ENCODE measurements at regions not wholly inside any gene's neighbourhood (a gene's known extent, or its start where the extent isn't known, plus 50 kb on each side); places are given as distances from the start of the nearest gene placed in this dataset.

- H3K9me3 Mint-ChIP-seq, result peaks cover 2 to 5% of the 10 kb centered on the region in 2 donors
Measured at GRCh38 chr5:143543358-143544255, 140.1 kb upstream of the NR3C1 start.

GRCh38 chr5:143542798-143543144 lies 139.3 kb upstream of the NR3C1 start:
- H3K36me3 Mint-ChIP-seq, result no peaks in the 10 kb centered on the region
- H3K9me3 Mint-ChIP-seq, result peaks cover 2 to 5% of the 10 kb centered on the region in 2 donors
- no peak for ATAC-seq (replicated peaks)
- H3K27me3 Mint-ChIP-seq, result no peaks in the 10 kb centered on the region
- no peak overlapping the region for H3K27ac Mint-ChIP-seq
- DNase-seq, result no peak
- no peaks in the 10 kb centered on the region for H3K4me1 Mint-ChIP-seq
- H3K4me3 Mint-ChIP-seq, result no peak overlapping the region

More at GRCh38 chr5:143543358-143544255, 140.1 kb upstream of the NR3C1 start:
- H3K4me3 Mint-ChIP-seq, result no peak overlapping the region
- no peak overlapping the region for H3K27ac Mint-ChIP-seq
- H3K4me1 Mint-ChIP-seq, result no peaks in the 10 kb centered on the region
- no peak for ATAC-seq (replicated peaks)
- DNase-seq, result no peak
- no peaks in the 10 kb centered on the region for H3K27me3 Mint-ChIP-seq
- H3K36me3 Mint-ChIP-seq, result no peaks in the 10 kb centered on the region

GRCh38 chr5:143541943-143542797 lies 138.7 kb upstream of the NR3C1 start:
- Mint-ChIP-seq H3K4me1 (no peaks in the 10 kb centered on the region), H3K36me3 (no peaks in the 10 kb centered on the region), H3K27ac (no peak overlapping the region), H3K27me3 (no peaks in the 10 kb centered on the region), H3K4me3 (no peak overlapping the region), H3K9me3 (peaks cover 0 to 5% of the 10 kb centered on the region in 2 donors)
- DNase-seq (no peak), ATAC-seq (replicated peaks) (no peak)

- Mint-ChIP-seq H3K9me3 (peaks cover 0 to 5% of the 10 kb centered on the region in 2 donors), H3K36me3 (no peaks in the 10 kb centered on the region), H3K4me1 (no peaks in the 10 kb centered on the region), H3K27ac (no peak overlapping the region), H3K27me3 (no peaks in the 10 kb centered on the region), H3K4me3 (no peak overlapping the region)
- no peak for ATAC-seq (replicated peaks)
- DNase-seq, result no peak
Measured at GRCh38 chr5:143539742-143540141, 136.3 kb upstream of the NR3C1 start.

GRCh38 chr5:143537056-143537455 lies 133.6 kb upstream of the NR3C1 start:
- ATAC-seq (replicated peaks) (no peak), DNase-seq (no peak)
- H3K27me3 Mint-ChIP-seq, result no peaks in the 10 kb centered on the region
- peaks cover 0 to 5% of the 10 kb centered on the region in 2 donors for H3K9me3 Mint-ChIP-seq
- H3K27ac Mint-ChIP-seq, result no peak overlapping the region
- H3K36me3 Mint-ChIP-seq, result no peaks in the 10 kb centered on the region
- H3K4me3 Mint-ChIP-seq, result no peak overlapping the region
- no peaks in the 10 kb centered on the region for H3K4me1 Mint-ChIP-seq

GRCh38 chr5:143536364-143536763 lies 132.9 kb upstream of the NR3C1 start:
- Mint-ChIP-seq H3K27ac (no peak overlapping the region), H3K9me3 (peaks cover 0 to 5% of the 10 kb centered on the region in 2 donors), H3K36me3 (no peaks in the 10 kb centered on the region), H3K27me3 (no peaks in the 10 kb centered on the region), H3K4me1 (no peaks in the 10 kb centered on the region), H3K4me3 (no peak overlapping the region)
- DNase-seq, result no peak
- ATAC-seq (replicated peaks), result no peak

- peaks cover 0 to 5% of the 10 kb centered on the region in 2 donors for H3K9me3 Mint-ChIP-seq
- no peak for ATAC-seq (replicated peaks)
- no peak overlapping the region for H3K27ac Mint-ChIP-seq
- no peak for DNase-seq
- no peaks in the 10 kb centered on the region for H3K27me3 Mint-ChIP-seq
- no peaks in the 10 kb centered on the region for H3K36me3 Mint-ChIP-seq
- H3K4me1 Mint-ChIP-seq, result no peaks in the 10 kb centered on the region
- H3K4me3 Mint-ChIP-seq, result no peak overlapping the region
Measured at GRCh38 chr5:143534761-143535154, 131.3 kb upstream of the NR3C1 start.

- Mint-ChIP-seq H3K36me3 (no peaks in the 10 kb centered on the region), H3K27me3 (no peaks in the 10 kb centered on the region), H3K4me1 (no peaks in the 10 kb centered on the region), H3K4me3 (no peak overlapping the region), H3K27ac (no peak overlapping the region), H3K9me3 (no peaks in the 10 kb centered on the region)
- DNase-seq (no peak), ATAC-seq (replicated peaks) (no peak)
Measured at GRCh38 chr5:143533978-143534760, 130.7 kb upstream of the NR3C1 start.

- no peak for DNase-seq
- Mint-ChIP-seq H3K9me3 (no peaks in the 10 kb centered on the region), H3K27me3 (no peaks in the 10 kb centered on the region), H3K36me3 (no peaks in the 10 kb centered on the region), H3K4me3 (no peak overlapping the region), H3K4me1 (no peaks in the 10 kb centered on the region), H3K27ac (no peak overlapping the region)
- ATAC-seq (replicated peaks), result no peak
Measured at GRCh38 chr5:143533475-143533874, 130.0 kb upstream of the NR3C1 start.

- Mint-ChIP-seq H3K4me3 (no peak overlapping the region), H3K4me1 (peaks cover 0 to 4% of the 10 kb centered on the region in 2 donors), H3K36me3 (no peaks in the 10 kb centered on the region), H3K9me3 (no peaks in the 10 kb centered on the region), H3K27ac (peak overlapping the region; percentile 16), H3K27me3 (no peaks in the 10 kb centered on the region)
- ATAC-seq (replicated peaks) (no peak), DNase-seq (no peak)
Measured at GRCh38 chr5:143527808-143528207, 124.3 kb upstream of the NR3C1 start.

GRCh38 chr5:143525176-143525575 lies 121.7 kb upstream of the NR3C1 start:
- Mint-ChIP-seq H3K4me1 (peaks cover 0 to 4% of the 10 kb centered on the region in 2 donors), H3K27me3 (no peaks in the 10 kb centered on the region), H3K4me3 (no peak overlapping the region), H3K27ac (no peak overlapping the region), H3K9me3 (no peaks in the 10 kb centered on the region), H3K36me3 (no peaks in the 10 kb centered on the region)
- DNase-seq, result no peak
- ATAC-seq (replicated peaks), result no peak

- Mint-ChIP-seq H3K27me3 (no peaks in the 10 kb centered on the region), H3K9me3 (no peaks in the 10 kb centered on the region), H3K27ac (no peak overlapping the region), H3K4me3 (no peak overlapping the region), H3K36me3 (no peaks in the 10 kb centered on the region), H3K4me1 (peaks cover 0 to 4% of the 10 kb centered on the region in 2 donors)
- DNase-seq, result no peak
- ATAC-seq (replicated peaks), result no peak
Measured at GRCh38 chr5:143524338-143524945, 121.0 kb upstream of the NR3C1 start.

- no peaks in the 10 kb centered on the region for H3K9me3 Mint-ChIP-seq
- no peak overlapping the region for H3K4me3 Mint-ChIP-seq
- peaks cover 0 to 4% of the 10 kb centered on the region in 2 donors for H3K4me1 Mint-ChIP-seq
- DNase-seq (no peak), ATAC-seq (replicated peaks) (no peak)
- H3K27ac Mint-ChIP-seq, result no peak overlapping the region
- no peaks in the 10 kb centered on the region for H3K27me3 Mint-ChIP-seq
- H3K36me3 Mint-ChIP-seq, result no peaks in the 10 kb centered on the region
Measured at GRCh38 chr5:143521846-143522400, 118.4 kb upstream of the NR3C1 start.

GRCh38 chr5:143521141-143521540 lies 117.7 kb upstream of the NR3C1 start:
- Mint-ChIP-seq H3K27me3 (no peaks in the 10 kb centered on the region), H3K9me3 (no peaks in the 10 kb centered on the region), H3K36me3 (no peaks in the 10 kb centered on the region), H3K4me3 (no peak overlapping the region), H3K4me1 (peaks cover under 1 to 9% of the 10 kb centered on the region in 2 donors), H3K27ac (no peak overlapping the region)
- ATAC-seq (replicated peaks) (no peak), DNase-seq (no peak)

Measured in stimulated activated naive B cell treated with anti-CD40 and anti-IgM and Interleukin-4, amounts not matched to agents 10 μg/mL and 1 μg/mL and 100 μg/mL, for 72 hours (primary cell).